GM18870 (cell line): ENCODE measurements at regions not wholly inside any gene's neighbourhood (a gene's known extent, or its start where the extent isn't known, plus 50 kb on each side); places are given as distances from the start of the nearest gene placed in this dataset.
A peak's percentile ranks its signal among the peaks of the same experiment; 100 is the strongest.
"Not testable (repeated sequence)": the region's sequence is repeated elsewhere in the genome, so short reads cannot be mapped to it uniquely, and the experiment has no call there.

Experiments
- ATAC-seq: cut with Tn5 transposase; IDR thresholded peaks from one replicate; pipeline ENCODE4 v1.9.1; 2021; ENCODE audit warnings: moderate library complexity; ENCODE audit not compliant: unreplicated experiment

DNA sequence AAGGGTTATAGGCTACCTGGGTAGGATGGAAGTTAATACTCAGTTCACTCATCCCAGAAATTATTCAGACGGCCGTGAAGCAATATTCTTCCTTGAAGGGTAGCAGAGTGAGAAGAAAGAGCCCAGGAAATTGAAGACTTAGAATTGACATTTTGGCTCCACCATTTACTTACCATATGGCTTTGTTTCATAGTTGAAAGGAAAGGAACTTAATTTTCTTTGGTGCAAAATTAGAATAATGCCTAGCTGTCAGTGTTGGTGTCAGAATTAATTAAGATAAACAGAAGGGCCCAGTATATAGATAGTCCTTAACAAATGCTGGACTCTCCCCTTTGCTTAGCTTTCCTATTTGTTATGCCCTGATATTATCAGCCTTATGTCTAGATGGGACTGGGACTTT, 263.2 kb downstream of the KCNJ3 start:
- ATAC-seq, result no peak

DNA sequence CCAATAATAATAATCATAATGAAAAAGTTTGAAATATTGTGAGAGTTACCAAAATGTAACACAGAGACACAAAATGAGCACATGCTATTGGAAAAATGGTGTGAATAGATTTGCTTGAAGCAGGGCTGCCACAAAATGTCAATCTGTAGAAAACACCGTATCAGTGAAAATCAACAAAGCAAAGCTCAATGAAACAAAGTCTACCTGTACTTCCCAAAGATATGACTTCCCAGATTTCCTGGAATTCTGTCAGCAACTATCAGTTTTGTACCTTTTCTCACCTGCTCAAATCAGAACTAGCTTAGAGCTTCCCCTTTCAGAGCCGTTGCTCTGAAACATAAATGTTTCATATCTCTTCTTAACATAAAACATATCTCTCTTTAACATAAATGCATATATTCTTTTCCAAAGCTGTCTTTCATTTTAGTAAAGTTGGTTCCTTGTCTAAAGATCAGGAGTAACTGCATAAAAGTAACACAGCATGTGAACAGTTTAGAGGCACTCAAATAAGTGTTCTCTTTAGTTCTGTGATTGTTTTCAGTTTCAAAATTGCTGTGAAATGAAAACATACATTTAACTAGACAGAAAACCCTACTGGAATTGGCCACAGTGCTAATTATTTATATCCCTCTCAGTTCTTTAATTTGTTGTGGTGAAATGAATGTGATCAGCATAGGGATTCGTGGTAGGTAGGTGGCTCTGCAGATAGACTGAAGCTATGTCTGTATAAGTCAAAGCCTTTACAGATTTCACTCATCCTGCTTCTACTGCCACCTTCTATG, 262.5 kb downstream of the KCNJ3 start:
- ATAC-seq, result peak; percentile 78

DNA sequence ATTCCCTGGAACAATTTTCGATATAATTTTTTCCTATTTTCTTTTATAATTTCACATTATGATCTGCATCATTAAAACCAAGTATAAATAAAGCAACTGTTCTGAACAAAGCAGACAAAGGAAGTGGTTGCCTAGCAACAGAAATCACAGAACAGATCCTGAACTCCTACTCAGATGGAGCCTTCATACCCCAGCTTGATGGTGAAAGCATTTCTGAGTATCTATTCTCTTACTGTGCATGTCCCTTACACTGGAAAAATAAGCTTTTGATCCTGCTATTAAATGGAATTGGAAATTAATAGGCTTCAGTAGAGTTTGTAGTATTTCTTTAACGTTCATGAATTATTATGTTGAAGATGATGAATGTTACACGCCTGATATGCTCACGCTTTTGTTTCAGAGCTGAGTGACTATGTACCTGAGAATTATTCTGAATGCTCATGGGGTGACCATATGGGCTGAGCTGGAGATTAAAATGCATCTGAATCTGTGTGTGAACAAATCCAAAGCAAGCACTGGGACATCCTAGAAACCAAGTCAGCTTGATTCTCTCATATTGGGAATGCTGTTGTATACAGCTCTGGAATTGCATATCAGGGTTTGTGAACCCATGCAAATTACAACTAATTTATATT, 254.0 kb downstream of the KCNJ3 start:
- ATAC-seq, result no peak

DNA sequence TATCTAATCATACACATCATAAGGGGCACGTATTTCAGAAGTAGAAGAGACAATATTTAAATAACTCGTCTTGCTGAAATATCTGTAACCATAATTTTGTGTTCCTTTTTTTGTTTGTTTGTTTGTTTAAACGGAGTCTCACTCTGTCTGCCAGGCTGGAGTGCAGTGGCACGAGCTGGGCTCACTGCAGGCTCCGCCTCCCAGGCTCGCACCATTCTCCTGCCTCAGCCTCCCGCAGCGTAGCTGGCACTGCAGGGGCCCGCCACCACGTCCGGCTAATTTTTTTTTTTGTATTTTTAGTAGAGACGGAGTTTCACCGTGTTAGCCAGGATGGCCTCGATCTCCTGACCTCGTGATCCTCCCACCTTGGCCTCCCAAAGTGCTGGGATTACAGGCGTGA, 248.9 kb downstream of the KCNJ3 start:
- ATAC-seq, result not testable (repeated sequence)

DNA sequence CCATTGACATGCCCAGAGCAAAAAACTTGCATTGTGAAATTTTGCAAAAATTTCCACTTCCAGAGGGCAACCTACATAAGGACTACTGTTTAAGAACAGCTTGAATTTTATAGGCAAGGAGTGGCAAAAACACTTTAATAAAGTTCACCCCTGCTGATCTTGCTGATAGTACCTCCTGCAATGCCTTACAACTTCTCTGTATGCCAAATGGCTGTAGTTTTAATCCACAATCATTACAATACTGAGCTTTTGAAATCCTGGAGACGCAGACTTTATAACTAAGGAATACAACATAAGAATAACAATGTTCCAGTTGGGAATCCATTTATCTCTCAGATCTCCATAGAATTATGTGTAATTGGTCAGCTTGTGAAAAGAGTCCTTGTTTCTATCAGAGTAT, 247.5 kb downstream of the KCNJ3 start:
- no peak for ATAC-seq

DNA sequence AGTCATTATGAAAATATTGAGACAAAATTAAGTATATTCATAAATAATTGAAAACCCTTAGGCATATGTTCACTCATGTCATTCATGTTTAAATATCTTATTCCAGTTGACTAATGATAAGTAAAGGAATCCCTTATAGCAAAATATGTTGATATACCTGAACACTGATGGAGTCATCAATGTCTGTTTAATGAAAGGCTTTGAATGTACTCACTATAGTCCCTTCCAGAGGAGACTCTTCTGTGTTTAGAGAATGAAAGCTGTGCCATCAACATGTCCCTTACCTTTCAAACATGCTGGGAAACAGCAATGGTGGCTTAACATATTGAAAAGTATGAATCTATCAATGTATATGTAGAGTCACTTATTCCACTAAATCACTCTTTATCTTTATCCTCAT, 242.9 kb downstream of the KCNJ3 start:
- ATAC-seq, result no peak

DNA sequence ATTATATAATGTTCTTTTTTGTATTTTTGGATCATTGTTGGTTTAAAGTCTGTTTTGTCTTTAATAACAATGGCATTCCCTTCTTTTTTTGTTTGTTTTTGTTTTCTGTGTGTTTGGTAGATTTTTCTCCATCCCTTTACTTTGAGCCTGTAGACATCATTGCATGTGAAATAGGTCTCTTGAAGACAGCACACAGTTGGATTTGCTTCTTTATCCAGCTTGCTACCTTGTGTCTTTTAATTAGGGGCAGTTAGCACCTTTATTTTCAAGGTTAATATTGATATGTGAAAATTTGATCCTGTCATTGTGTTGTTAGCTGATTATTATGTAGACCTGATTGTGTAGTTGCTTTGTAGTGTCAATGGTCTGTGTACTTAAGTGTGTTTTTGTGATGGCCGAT, 235.7 kb downstream of the KCNJ3 start:
- ATAC-seq, result no peak

DNA sequence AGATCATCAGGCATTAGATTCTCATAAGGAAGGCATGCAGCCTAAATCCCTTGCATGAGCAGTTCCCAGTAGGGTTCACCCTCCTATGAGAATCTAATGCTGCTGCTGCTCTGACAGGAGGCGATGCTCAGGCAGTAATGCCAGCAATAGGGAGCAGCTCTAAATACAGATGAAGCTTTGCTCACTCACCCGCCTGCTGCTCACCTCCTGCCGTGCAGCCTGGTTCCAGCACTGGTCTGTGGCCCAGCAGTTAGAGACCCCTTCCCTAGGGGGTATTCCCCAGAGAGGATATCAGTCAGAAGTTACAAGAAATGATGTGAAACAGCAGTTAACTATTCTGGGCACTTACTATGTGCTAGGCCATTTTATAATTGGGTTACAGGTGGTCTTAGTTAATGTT, 226.0 kb downstream of the KCNJ3 start:
- ATAC-seq, result no peak

DNA sequence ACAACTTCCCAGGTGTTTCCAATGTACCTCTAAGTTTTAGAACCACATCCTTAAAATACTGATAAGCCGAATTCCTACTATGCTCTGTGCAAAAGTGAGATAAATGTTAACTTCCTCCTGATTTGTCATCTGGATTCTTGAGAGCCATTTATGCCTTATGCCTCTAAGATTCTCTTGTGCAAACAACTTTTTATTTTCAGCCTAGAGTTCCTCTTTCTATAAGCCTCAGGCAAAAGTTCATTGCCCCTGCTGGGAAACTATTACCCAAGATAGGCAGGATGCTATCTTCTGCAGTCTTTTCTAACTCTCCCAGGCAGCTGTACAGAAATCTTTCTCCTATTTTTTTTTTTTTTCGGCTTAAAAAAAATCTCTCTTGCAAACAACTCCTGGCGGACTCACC, 216.1 kb downstream of the KCNJ3 start:
- no peak for ATAC-seq

DNA sequence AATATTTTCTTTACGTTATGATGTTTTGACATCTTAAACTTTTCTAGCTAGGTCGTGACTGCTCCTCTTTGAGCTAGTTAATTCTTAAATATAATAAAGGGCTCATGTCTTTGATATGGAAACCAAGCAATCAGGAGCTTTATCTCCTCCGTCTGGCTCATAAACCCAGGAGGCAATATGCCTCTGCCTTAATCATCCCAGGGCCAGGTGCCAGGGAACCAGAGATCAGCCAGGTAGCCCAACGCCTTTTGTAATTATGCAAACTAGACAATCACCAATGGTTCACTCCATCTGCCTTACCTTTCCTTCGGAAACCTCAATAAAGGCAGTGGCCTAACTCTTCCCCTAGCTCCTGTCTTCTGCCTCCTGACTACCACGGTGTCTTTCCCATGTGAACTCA, 213.7 kb downstream of the KCNJ3 start:
- no peak for ATAC-seq

DNA sequence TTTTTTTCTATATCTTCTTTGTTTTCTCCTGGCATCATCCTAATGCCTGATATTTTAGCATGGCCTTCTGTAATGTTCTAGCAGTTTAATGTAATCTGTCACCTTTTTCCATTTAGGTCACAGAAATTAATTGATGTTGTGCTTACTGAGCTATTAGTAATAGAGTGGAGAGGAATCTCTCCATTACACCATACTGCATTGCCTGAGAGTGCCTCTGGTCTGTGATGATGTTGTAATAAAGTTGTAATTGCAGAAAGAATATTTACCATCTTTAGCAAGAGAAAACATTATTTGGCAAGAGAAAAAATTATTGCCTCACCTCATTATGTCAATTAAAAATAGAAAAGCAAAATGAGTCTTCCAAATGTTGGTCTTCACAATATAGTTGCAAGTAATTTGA, 213.2 kb downstream of the KCNJ3 start:
- no peak for ATAC-seq

DNA sequence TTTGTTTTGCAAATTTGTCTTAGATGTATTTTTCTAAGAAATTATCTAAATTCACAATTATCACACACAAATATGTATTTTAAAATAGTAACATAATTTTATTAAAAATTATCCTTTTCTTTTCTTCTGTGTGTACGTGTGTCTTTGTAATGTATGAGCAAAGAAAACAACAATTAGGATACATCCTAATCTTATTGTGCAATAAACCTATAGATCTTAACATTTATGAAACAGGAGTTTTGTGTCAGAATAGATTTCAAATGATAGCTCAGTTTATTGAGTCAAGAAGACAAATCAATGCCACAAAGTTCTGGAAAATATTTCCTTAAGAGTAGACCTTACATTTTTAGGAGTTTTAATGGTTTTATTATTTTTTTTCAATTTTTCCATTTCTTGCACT, 212.2 kb downstream of the KCNJ3 start:
- ATAC-seq, result no peak

DNA sequence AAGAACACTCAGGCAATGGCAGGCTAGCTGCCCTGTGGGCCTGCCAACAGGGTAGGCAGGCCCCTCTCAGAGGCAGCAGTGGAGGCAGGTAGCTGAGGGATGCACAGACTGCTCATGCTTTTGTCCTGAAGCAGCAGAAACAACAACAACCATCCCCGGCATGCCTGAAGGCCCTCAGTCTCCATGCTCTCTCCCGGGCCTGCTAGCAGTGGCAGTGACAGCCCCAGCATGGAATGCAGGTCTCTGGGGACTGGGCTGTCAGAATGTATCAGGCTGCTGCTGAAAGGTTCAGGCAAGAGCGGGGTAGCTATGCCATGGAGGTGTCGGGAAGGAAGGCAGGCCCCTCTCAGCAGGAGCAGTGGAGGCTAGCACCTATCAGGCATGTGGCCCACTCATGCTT, 209.8 kb downstream of the KCNJ3 start:
- no peak for ATAC-seq
